Sigmoid colon (tissue), 6 donors: ENCODE measurements at regions not wholly inside any gene's neighbourhood (a gene's known extent, or its start where the extent isn't known, plus 50 kb on each side); places are given as distances from the start of the nearest gene placed in this dataset.

Experiments
- DNase-seq: peaks from one replicate; pipeline ENCODE4 v3.0.0-alpha.2; 2019
- H3K27ac ChIP-seq, 4 donors: fragments of 200-600 bp; sonication (generic); one replicate each; pipeline ENCODE4 v1.5.1; 2016 to 2019; ENCODE audit warnings: mild to moderate bottlenecking in 1 of 4
- H3K27me3 ChIP-seq, 3 donors: fragments of 200-600 bp; sonication (generic); one replicate each; pipeline ENCODE4 v1.5.1; 2019; ENCODE audit warnings: mild to moderate bottlenecking in 1 of 3
- H3K36me3 ChIP-seq, 4 donors: fragments of 200-600 bp; sonication (generic); one replicate each; pipeline ENCODE4 v1.5.1; 2016 to 2019
- H3K4me1 ChIP-seq, 4 donors: fragments of 200-600 bp; sonication (generic); one replicate each; pipeline ENCODE4 v1.5.1; 2017 to 2019
- H3K4me3 ChIP-seq, 4 donors: fragments of 200-600 bp; sonication (generic); one replicate each; pipeline ENCODE4 v1.5.1; 2017 to 2019; ENCODE audit warnings: mild to moderate bottlenecking in 2 of 4, moderate library complexity in 1 of 4
- H3K9me3 ChIP-seq, 4 donors: fragments of 200-600 bp in 3 of 4; sonication (generic) in 3 of 4; one replicate each; pipeline versions ENCODE4 v1.5.1 to v1.6.1; 2013 to 2019
- EP300 ChIP-seq, 4 donors: sonication (generic); formaldehyde crosslinking; IDR thresholded peaks; one replicate each; pipeline ENCODE4 v1.6.1; 2017; ENCODE audit warnings: antibody characterized with exemption in 4 of 4
- POLR2A ChIP-seq, 2 donors: fragments of 450-650 bp; IDR thresholded peaks; one replicate each; pipeline ENCODE4 v1.6.1; 2016; ENCODE audit warnings: antibody characterized with exemption in 2 of 2, mild to moderate bottlenecking in 2 of 2, moderate library complexity in 2 of 2
- POLR2AphosphoS5 ChIP-seq, 4 donors: sonication (generic); formaldehyde crosslinking; IDR thresholded peaks; one replicate each; pipeline ENCODE4 v1.6.1; 2017; ENCODE audit warnings: antibody characterized with exemption in 4 of 4
- WGBS, 2 donors: extraction: QIAGEN DNeasy Blood & Tissue Kit; methylation state at CpG; one replicate each; pipeline ENCODE4 v1.1.7; 2013; 5-methylcytosine and 5-hydroxymethylcytosine counted together
- intact Hi-C: fragments of 100-400 bp; cut with DNase I; formaldehyde crosslinking; loops from one replicate; pipeline ENCODE4 v1.15.1; 2023
- small RNA-seq, 3 donors: library from RNA; depleted of rRNA; stranded (forward); fragments of <200 nt; gene quantifications; one replicate each; pipeline ENCODE3, GENCODE V24; 2016
- TF ChIP-seq, protein P1 (sequence below), 4 experiments: fragments of 450-650 bp in 3 of 4; fragments of 200-600 bp in 1 of 4; IDR thresholded peaks; one replicate each; pipeline ENCODE4 v1.5.1; 2016 to 2019; ENCODE audit warnings: antibody characterized with exemption in 4 of 4, mild to moderate bottlenecking in 3 of 4, moderate library complexity in 2 of 4
- donor health status: healthy with polysubstance abuse.
- donor health status: healthy.

DNA sequence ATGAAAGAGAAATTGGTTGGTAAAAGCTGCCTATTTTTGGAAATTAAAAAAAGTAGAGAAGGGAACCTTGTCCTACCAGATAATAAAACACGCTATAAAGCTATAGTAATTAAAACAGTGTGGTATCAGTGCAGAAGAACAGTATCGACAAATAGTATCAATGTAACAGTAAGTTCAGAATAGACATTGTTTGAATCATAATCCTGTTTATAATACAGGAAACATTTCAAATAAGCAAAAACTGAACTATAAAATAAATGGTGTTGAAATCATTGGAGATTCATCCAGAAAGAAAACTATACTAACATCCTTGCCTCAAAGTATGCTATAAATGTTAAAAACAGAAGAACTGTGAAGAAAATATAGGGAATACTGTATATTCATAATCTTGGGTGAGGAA is 54.2 kb upstream of the NAP1L1 start:
- Histone ChIP-seq H3K4me1 (no peaks in the 10 kb centered on the region), H3K4me3 (no peak overlapping the region), H3K36me3 (no peaks in the 10 kb centered on the region), H3K27ac (no peak overlapping the region), H3K9me3 (peaks cover 0 to 2% (median 0%) of the 10 kb centered on the region in 4 donors), H3K27me3 (no peaks in the 10 kb centered on the region)
- WGBS, 2 donors = 90 to 95% methylated on average over 2 of the region's 2 CpGs
- DNase-seq = no peak
- intact Hi-C loops = no loop called here
- TF ChIP-seq EP300 (IDR thresholded peaks at IDR 0.05) (no peak), POLR2AphosphoS5 (IDR thresholded peaks at IDR 0.05) (no peak), POLR2A (IDR thresholded peaks at IDR 0.05) (no peak)
- TF ChIP-seq, protein P1, sequence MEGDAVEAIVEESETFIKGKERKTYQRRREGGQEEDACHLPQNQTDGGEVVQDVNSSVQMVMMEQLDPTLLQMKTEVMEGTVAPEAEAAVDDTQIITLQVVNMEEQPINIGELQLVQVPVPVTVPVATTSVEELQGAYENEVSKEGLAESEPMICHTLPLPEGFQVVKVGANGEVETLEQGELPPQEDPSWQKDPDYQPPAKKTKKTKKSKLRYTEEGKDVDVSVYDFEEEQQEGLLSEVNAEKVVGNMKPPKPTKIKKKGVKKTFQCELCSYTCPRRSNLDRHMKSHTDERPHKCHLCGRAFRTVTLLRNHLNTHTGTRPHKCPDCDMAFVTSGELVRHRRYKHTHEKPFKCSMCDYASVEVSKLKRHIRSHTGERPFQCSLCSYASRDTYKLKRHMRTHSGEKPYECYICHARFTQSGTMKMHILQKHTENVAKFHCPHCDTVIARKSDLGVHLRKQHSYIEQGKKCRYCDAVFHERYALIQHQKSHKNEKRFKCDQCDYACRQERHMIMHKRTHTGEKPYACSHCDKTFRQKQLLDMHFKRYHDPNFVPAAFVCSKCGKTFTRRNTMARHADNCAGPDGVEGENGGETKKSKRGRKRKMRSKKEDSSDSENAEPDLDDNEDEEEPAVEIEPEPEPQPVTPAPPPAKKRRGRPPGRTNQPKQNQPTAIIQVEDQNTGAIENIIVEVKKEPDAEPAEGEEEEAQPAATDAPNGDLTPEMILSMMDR (IDR thresholded peaks at IDR 0.05) = no peak

DNA sequence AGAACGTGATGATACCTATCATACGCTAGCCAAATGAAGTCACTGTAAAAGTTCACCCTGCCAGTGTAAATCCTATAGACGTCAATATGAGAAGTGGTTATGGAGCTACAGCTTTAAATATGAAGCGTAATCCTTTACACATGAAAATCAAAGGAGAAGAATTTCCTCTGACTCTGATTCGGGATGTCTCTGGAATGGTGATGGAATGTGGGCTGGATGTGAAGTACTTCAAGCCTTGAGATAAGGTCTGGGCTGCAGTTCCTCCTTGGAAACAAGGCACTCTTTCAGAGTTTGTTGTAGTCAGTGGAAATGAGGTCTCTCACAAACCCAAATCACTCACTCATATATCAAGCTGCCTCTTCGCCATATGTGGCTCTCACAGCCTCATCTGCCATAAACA is 53.1 kb upstream of the NAP1L1 start:
- Histone ChIP-seq H3K9me3 (peaks cover 0 to 2% (median 0%) of the 10 kb centered on the region in 4 donors), H3K4me1 (no peaks in the 10 kb centered on the region), H3K36me3 (no peaks in the 10 kb centered on the region), H3K27me3 (no peaks in the 10 kb centered on the region), H3K4me3 (no peak overlapping the region), H3K27ac (no peak overlapping the region)
- WGBS, 2 donors = 83 to 87% methylated on average over 6 of the region's 6 CpGs
- intact Hi-C loops = no loop called here
- TF ChIP-seq, protein P1 (IDR thresholded peaks at IDR 0.05) = no peak
- no peak for TF ChIP-seq POLR2AphosphoS5 (IDR thresholded peaks at IDR 0.05)
- DNase-seq = no peak

DNA sequence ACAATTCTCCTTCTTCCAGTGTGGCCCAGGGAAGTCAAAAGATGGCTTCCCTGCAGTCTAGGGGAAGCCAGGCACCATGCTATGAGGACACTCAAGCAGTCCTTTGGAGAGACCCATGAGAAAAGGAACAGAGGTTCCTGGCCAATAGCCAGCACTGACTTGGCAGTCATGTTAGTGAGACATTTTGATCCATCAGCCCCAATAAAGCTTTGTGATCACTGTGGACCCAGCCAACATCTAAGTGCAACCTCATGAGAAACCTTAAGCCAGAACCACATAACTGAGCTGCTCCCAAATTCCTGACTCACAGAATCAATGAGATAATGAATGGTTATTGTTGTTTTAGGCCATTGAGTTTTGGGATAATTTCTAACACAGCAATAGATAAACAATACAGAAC is 51.0 kb upstream of the NAP1L1 start:
- Histone ChIP-seq H3K9me3 (peaks cover 0 to 2% (median 0%) of the 10 kb centered on the region in 4 donors), H3K4me1 (no peaks in the 10 kb centered on the region), H3K4me3 (no peak overlapping the region), H3K36me3 (no peaks in the 10 kb centered on the region), H3K27ac (no peak overlapping the region), H3K27me3 (no peaks in the 10 kb centered on the region)
- TF ChIP-seq, protein P1 (IDR thresholded peaks at IDR 0.05) = no peak
- TF ChIP-seq EP300 (IDR thresholded peaks at IDR 0.05) = no peak
- no peak for TF ChIP-seq POLR2A (IDR thresholded peaks at IDR 0.05)
- TF ChIP-seq POLR2AphosphoS5 (IDR thresholded peaks at IDR 0.05) = no peak
- intact Hi-C loops = no loop called here
- DNase-seq = no peak

Small RNA genes in the stretch of these regions (small RNA-seq; reads per million reads assigned to genes)
- gene RNU6-1271P = 0 reads per million in 3 donors
